ENCODE measurements at regions not wholly inside any gene's neighbourhood (a gene's known extent, or its start where the extent isn't known, plus 50 kb on each side); places are given as distances from the start of the nearest gene placed in this dataset.

- TF ChIP-seq EZH2 (IDR thresholded peaks at IDR 0.05; ENCODE audit: insufficient read depth, poor library complexity, severe bottlenecking) (no peak), EZH2phosphoT487 (IDR thresholded peaks at IDR 0.05; ENCODE audit: insufficient read depth, low read depth) (no peak)
Measured at GRCh38 chr20:53837126-53837826, 233.1 kb downstream of the BCAS1 start.
